Coronary artery (tissue), 2 donors: ENCODE measurements at regions not wholly inside any gene's neighbourhood (a gene's known extent, or its start where the extent isn't known, plus 50 kb on each side); places are given as distances from the start of the nearest gene placed in this dataset.

Experiments used
- DNase-seq: peaks from one replicate; pipeline ENCODE4 v3.0.0-alpha.2; 2017; ENCODE audit warnings: low spot score
- H3K27ac ChIP-seq, 2 donors: fragments of 200-600 bp; sonication (generic); one replicate each; pipeline ENCODE4 v1.5.1; 2016 to 2019
- H3K4me3 ChIP-seq: fragments of 200-600 bp; sonication (generic); 2 replicates; pipeline ENCODE4 v1.5.1; 2016; ENCODE audit warnings: mild to moderate bottlenecking, moderate library complexity
- TF ChIP-seq, protein P1 (sequence below): fragments of 200-600 bp; sonication (generic); IDR thresholded peaks from one replicate; pipeline ENCODE4 v1.5.1; 2019; ENCODE audit warnings: antibody characterized with exemption

DNA sequence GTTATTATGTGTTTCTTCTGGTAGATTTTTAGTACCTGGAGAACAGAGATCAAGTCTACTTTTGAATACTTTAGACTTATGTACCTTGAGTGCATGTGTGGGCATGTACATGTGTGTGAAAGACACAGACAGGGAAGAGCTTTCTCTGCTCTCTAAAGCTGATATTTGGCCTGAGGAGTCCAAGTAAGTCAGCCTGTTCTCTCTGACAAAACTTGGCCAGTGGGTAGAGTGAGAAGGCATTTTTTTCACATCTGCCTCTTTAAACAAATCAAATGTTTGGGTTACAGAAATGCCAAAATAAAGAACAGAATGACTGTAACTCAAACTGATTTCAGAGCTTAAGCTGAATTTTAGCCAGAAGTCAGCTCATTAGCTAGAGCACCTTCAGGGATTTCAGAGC is 309.7 kb upstream of the DYNLRB2 start:
- TF ChIP-seq, protein P1, sequence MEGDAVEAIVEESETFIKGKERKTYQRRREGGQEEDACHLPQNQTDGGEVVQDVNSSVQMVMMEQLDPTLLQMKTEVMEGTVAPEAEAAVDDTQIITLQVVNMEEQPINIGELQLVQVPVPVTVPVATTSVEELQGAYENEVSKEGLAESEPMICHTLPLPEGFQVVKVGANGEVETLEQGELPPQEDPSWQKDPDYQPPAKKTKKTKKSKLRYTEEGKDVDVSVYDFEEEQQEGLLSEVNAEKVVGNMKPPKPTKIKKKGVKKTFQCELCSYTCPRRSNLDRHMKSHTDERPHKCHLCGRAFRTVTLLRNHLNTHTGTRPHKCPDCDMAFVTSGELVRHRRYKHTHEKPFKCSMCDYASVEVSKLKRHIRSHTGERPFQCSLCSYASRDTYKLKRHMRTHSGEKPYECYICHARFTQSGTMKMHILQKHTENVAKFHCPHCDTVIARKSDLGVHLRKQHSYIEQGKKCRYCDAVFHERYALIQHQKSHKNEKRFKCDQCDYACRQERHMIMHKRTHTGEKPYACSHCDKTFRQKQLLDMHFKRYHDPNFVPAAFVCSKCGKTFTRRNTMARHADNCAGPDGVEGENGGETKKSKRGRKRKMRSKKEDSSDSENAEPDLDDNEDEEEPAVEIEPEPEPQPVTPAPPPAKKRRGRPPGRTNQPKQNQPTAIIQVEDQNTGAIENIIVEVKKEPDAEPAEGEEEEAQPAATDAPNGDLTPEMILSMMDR: no peak
- Histone ChIP-seq H3K27ac (no peak overlapping the region), H3K4me3 (no peak overlapping the region)
- DNase-seq: no peak

DNA sequence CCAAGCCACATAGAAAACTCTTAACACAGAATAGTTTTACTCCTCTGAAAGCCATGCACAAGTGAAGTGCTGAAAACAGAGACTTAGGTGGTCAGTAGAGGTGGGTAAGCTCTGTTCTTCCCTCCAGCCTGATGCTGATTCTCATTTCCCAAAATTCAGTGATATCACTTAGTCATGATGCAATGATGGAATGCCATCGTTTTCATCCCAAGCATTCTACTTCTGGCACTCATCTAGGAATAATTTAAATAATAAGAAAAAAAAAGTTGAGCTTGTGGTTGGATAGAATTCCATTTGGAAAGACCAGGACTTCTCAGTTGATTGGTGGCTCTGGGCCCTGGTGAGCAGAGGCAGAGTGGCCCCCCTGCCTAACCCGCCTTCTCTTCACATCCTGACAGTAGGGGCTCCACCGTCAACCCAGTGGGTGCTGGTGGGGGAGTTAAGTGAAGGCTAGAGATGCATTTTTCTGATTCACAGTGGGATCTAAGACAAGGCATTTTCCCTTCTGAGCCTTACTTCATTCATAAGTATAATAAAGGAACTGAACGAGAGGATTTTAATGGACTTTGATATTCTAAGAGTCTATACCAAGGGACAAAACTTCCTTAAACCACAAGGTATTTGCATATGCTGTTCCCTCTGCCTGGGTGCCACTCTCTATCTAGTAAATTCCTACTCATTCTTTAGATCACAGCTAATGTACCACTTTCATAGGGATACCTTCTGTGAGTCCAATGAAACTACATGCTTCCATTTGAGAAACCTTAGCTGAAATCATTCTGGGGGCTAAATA is 310.3 kb upstream of the DYNLRB2 start:
- no peak overlapping the region for H3K27ac ChIP-seq
- TF ChIP-seq, protein P1: no peak
- H3K4me3 ChIP-seq: no peak overlapping the region
- DNase-seq: no peak

DNA sequence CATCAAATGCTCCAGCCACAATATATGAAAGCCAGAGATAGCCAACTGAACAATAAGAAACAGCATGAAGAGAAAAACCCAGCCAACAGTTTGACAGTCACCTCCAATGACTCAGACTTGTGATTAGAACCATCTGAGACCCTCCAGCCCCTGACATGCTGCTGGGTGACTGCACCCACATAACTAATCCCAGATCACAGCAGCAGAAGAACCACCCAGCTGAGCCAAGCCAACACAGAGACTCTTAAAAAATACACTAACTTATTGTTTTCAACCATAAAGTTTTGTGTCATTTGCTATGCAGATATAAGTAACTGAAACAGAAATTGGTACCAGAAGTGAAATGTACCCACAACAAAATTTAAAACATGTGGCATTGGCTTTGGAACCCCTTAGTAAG is 314.3 kb upstream of the DYNLRB2 start:
- DNase-seq: no peak
- Histone ChIP-seq H3K4me3 (no peak overlapping the region), H3K27ac (no peak overlapping the region)
- TF ChIP-seq, protein P1: no peak

DNA sequence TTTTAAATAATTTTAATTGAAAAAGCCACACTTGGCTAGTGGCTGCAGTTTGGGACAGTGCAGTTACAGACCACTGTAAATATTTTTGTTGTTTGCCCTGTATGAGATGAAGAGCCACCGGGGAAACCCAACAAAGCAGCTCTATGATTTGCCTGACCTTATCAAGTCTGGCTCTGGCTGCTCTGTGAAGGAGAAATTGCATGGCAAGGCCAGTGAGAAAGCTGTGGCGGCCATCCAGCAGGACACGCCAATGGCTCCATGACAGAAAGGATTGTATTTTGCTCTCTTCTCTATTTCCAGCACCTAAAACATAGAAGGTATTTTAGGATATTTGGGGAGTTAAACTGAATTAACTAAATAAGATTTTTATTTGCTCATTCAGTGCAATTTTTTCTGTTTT is 330.0 kb upstream of the DYNLRB2 start:
- Histone ChIP-seq H3K27ac (no peak overlapping the region), H3K4me3 (no peak overlapping the region)
- TF ChIP-seq, protein P1: no peak
- no peak for DNase-seq

DNA sequence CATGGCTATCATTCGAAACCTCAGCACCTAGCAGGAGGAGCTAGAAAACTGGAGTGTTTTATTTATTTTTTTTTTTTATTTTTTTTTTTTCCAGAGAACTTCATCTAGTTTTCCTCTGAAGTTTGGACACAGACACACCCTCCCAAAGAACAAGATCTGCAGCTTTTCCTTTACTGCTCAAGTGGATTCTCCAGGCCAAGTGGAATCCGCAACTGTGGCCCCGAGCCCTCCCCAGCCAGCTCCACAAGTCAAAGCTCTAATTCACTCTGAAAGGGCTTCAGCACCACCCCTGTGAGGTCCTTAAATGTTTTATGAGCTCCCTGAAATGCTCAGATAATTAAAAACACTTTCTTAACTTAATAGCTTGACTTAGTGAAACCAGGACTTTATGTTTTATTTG is 332.1 kb upstream of the DYNLRB2 start:
- H3K4me3 ChIP-seq: no peak overlapping the region
- H3K27ac ChIP-seq: no peak overlapping the region
- TF ChIP-seq, protein P1: no peak
- DNase-seq: no peak

DNA sequence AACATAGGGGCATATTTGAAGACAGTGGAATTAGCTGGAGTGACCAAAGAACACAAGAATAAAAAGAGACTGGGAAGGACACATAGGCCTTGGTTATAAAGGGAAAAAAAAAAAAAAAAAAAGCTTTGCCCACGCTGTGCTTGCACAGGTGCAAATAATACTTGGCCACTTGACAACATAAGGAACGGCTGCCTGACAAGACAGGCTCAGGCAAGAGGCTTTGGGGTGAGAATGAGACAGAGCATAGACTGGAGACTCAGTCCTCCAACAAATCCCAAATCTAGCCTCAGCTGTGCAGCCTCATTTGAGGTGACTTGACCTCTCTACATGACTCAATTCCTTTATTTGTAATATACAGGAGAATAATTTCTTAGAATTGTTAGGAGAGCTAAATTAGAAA is 332.8 kb upstream of the DYNLRB2 start:
- H3K27ac ChIP-seq: no peak overlapping the region
- no peak overlapping the region for H3K4me3 ChIP-seq
- TF ChIP-seq, protein P1: no peak
- DNase-seq: no peak

DNA sequence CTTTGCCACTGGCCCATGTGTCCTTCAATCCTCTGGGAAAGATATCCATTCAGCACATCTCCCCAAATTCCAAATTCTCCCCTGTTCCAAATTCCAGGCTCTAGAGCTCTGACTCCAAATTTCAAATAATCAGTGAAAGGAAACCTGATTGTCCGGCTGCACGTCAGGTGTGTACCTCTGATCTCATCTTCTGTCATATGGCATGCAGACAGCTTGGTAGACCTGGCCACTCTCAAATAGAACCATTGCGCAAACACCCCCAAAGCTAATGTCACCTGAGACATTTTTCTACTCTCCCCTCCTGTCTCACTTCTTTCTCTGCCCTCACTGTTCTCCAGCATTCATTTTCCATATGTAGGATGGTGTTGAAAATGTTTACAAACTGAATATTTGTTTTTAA is 337.0 kb upstream of the DYNLRB2 start:
- Histone ChIP-seq H3K27ac (no peak overlapping the region), H3K4me3 (no peak overlapping the region)
- TF ChIP-seq, protein P1: no peak
- DNase-seq: no peak
